HUES6 (cell line): ENCODE measurements at regions not wholly inside any gene's neighbourhood (a gene's known extent, or its start where the extent isn't known, plus 50 kb on each side); places are given as distances from the start of the nearest gene placed in this dataset.

Source experiments
- H3K27ac ChIP-seq: 2 replicates; pipeline ENCODE4 v1.7.0; 2013; ENCODE audit warnings: low read depth, mild to moderate bottlenecking, low read length, inconsistent platforms
- H3K27me3 ChIP-seq: 2 replicates; pipeline ENCODE4 v1.6.1; 2013; ENCODE audit warnings: low read length; ENCODE audit not compliant: control insufficient read depth, insufficient read depth
- H3K36me3 ChIP-seq: 2 replicates; pipeline ENCODE4 v1.6.1; 2013; ENCODE audit warnings: low read length; ENCODE audit not compliant: control insufficient read depth, insufficient read depth
- H3K4me1 ChIP-seq: 2 replicates; pipeline ENCODE4 v1.6.1; 2013; ENCODE audit warnings: low read length; ENCODE audit not compliant: control insufficient read depth, insufficient read depth
- H3K4me3 ChIP-seq: 2 replicates; pipeline ENCODE4 v1.5.1; 2013; ENCODE audit warnings: low read depth, low read length
- H3K9ac ChIP-seq: one replicate; pipeline ENCODE4 v1.6.1; 2013; ENCODE audit warnings: mild to moderate bottlenecking, low read length
- H3K9me3 ChIP-seq: 2 replicates; pipeline ENCODE4 v1.6.1; 2013; ENCODE audit warnings: low read depth, low read length; ENCODE audit not compliant: control insufficient read depth, insufficient read depth

DNA sequence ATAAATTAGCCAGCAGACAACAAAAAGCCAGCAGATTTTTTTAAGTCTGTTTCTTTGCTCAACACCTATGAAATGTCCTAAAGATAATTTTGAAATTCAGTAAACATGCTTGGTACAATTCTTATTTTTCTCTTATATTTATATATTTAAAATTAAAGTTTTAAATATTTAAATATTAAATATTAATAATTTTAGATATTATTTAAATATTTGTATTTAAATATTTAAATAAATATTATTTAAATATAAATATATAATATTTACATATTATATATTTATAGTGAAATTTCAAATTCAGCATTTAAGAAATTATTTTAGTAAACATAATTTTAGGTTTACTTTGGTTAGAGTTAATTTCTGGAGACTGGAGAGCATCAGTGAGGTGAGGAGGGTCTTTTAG lies 1554.2 kb downstream of the NCAM2 start:
- Histone ChIP-seq H3K27ac (no peak overlapping the region), H3K4me1 (no peaks in the 10 kb centered on the region), H3K4me3 (no peak overlapping the region), H3K27me3 (no peaks in the 10 kb centered on the region), H3K9ac (no peak overlapping the region), H3K36me3 (no peaks in the 10 kb centered on the region), H3K9me3 (no peaks in the 10 kb centered on the region)

DNA sequence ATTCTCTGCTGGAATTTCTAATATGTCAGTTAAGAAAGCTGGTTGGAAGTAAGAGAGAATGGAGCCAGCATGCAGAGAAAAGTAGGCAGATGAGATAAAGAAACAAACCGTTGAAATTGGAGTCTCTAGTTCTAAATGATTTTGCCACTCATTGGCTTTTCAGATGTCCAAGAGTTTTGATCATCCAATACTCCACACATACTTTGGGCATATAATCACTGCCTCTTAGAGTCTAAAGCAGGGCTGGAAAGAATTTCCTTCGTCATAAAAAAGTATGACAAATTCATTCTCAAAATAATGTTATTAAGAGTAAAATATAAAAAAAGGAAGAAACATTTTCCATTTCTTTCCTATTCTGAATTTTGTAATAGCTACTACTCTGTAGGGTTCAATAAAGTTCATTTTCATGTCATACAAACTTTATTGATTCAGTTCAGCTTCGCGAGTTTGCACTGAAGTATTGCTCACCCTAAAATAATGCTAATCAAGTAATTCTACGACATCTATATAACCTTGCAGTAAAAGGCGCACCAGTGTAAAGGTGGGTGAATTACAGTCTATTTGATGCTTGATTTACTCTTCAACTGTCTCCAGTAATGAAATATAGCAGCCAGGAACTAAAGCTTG lies 1556.6 kb downstream of the NCAM2 start:
- H3K27me3 ChIP-seq, result no peaks in the 10 kb centered on the region
- no peaks in the 10 kb centered on the region for H3K9me3 ChIP-seq
- no peak overlapping the region for H3K9ac ChIP-seq
- no peak overlapping the region for H3K4me3 ChIP-seq
- no peaks in the 10 kb centered on the region for H3K36me3 ChIP-seq
- H3K4me1 ChIP-seq, result no peaks in the 10 kb centered on the region
- H3K27ac ChIP-seq, result no peak overlapping the region

- H3K27ac ChIP-seq, result no peak overlapping the region
- H3K9me3 ChIP-seq, result peaks cover 2% of the 10 kb centered on the region; the same call in 1 of the 2 replicates
- no peak overlapping the region for H3K4me3 ChIP-seq
- no peaks in the 10 kb centered on the region for H3K27me3 ChIP-seq
- H3K36me3 ChIP-seq, result no peaks in the 10 kb centered on the region
- H3K4me1 ChIP-seq, result no peaks in the 10 kb centered on the region
- no peak overlapping the region for H3K9ac ChIP-seq
Measured at GRCh38 chr21:22556829-22557228, 1558.6 kb downstream of the NCAM2 start.

DNA sequence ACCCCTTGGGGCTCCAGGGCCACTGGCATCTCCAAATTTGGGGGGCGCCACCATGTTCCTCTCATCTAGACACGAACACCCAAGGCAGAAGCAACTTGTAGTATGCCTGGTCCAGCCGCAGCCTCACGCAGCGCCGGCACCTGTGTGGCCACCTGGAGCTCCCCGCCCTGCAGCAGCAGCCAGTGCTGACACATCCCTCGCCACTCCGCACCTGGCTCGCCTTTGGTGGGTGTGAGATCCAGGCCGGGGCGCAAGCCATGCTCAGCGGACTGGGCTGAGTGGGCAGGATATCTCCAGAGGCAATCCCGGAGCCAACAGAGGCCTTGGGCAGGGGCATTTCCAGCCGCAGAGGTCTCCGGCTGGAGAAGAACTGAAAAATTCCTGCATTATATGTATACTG lies 1563.7 kb downstream of the NCAM2 start:
- peaks cover 2% of the 10 kb centered on the region; the same call in 1 of the 2 replicates for H3K9me3 ChIP-seq
- no peak overlapping the region for H3K9ac ChIP-seq
- no peaks in the 10 kb centered on the region for H3K4me1 ChIP-seq
- H3K27me3 ChIP-seq, result no peaks in the 10 kb centered on the region
- H3K4me3 ChIP-seq, result no peak overlapping the region
- no peak overlapping the region for H3K27ac ChIP-seq
- no peaks in the 10 kb centered on the region for H3K36me3 ChIP-seq

- H3K9ac ChIP-seq, result no peak overlapping the region
- H3K4me3 ChIP-seq, result no peak overlapping the region
- H3K9me3 ChIP-seq, result no peaks in the 10 kb centered on the region
- no peaks in the 10 kb centered on the region for H3K27me3 ChIP-seq
- H3K4me1 ChIP-seq, result no peaks in the 10 kb centered on the region; the same call in 1 of the 2 replicates
- H3K36me3 ChIP-seq, result no peaks in the 10 kb centered on the region
- H3K27ac ChIP-seq, result no peak overlapping the region
Measured at GRCh38 chr21:22573834-22574233, 1575.6 kb downstream of the NCAM2 start.

DNA sequence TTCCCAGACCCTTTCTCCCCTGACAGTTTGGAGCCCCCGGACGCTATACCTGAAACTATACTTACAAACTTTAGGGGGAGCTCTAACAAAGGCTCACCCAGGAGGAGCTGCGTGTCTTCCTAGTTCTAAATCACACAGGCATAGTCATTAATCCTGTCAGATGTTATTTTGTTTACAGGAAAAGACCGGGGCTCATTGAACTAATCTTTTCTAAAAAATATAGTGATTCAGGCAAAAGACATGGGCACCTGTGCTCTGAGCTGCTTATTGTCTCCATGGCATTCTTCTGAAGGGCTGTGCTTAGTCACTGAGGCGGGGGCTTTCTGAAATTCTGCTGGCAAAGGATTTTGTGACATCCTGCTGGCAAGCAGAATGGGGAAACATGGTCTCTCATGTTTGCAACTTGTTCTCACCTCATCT lies 1577.0 kb downstream of the NCAM2 start:
- H3K4me3 ChIP-seq, result peak overlapping the region; percentile 56
- H3K9me3 ChIP-seq, result no peaks in the 10 kb centered on the region
- no peak overlapping the region for H3K9ac ChIP-seq
- H3K36me3 ChIP-seq, result no peaks in the 10 kb centered on the region
- H3K4me1 ChIP-seq, result no peaks in the 10 kb centered on the region; the same call in 1 of the 2 replicates
- peak overlapping the region; percentile 45; the same call in 1 of the 2 replicates for H3K27ac ChIP-seq
- H3K27me3 ChIP-seq, result no peaks in the 10 kb centered on the region

- Histone ChIP-seq H3K9ac (no peak overlapping the region), H3K27me3 (no peaks in the 10 kb centered on the region), H3K4me1 (no peaks in the 10 kb centered on the region; the same call in 1 of the 2 replicates), H3K4me3 (no peak overlapping the region), H3K27ac (no peak overlapping the region), H3K36me3 (no peaks in the 10 kb centered on the region), H3K9me3 (no peaks in the 10 kb centered on the region)
Measured at GRCh38 chr21:22579741-22580140, 1581.5 kb downstream of the NCAM2 start.

DNA sequence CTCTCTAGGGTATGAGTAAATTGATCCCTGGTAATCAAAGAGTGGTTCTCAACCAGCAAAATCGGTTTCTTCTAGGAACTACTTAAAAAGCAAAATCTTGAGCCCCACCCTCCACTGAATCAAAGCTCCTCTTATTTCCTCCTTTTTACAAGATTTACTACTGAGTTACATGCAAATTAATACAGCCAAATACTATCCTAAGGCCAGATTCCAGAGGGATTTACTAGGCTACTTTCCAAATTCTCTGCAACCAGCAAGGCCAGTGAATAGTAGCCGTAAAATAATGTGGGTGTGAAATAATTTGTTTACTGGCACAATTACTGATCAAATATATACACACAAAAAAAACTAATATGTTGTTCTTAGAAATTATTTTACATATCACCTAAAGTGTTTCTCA lies 1583.8 kb downstream of the NCAM2 start:
- no peaks in the 10 kb centered on the region for H3K36me3 ChIP-seq
- H3K27ac ChIP-seq, result no peak overlapping the region
- H3K4me1 ChIP-seq, result no peaks in the 10 kb centered on the region
- no peak overlapping the region for H3K9ac ChIP-seq
- H3K4me3 ChIP-seq, result no peak overlapping the region
- no peaks in the 10 kb centered on the region for H3K27me3 ChIP-seq
- H3K9me3 ChIP-seq, result no peaks in the 10 kb centered on the region

- Histone ChIP-seq H3K36me3 (no peaks in the 10 kb centered on the region), H3K27ac (no peak overlapping the region), H3K4me3 (no peak overlapping the region), H3K4me1 (no peaks in the 10 kb centered on the region), H3K9ac (no peak overlapping the region), H3K9me3 (no peaks in the 10 kb centered on the region), H3K27me3 (no peaks in the 10 kb centered on the region)
Measured at GRCh38 chr21:22584308-22584707, 1586.1 kb downstream of the NCAM2 start.

- H3K27ac ChIP-seq, result no peak overlapping the region
- no peak overlapping the region for H3K9ac ChIP-seq
- no peaks in the 10 kb centered on the region for H3K27me3 ChIP-seq
- H3K9me3 ChIP-seq, result no peaks in the 10 kb centered on the region
- H3K4me3 ChIP-seq, result no peak overlapping the region
- no peaks in the 10 kb centered on the region for H3K36me3 ChIP-seq
- H3K4me1 ChIP-seq, result no peaks in the 10 kb centered on the region
Measured at GRCh38 chr21:22585558-22585957, 1587.3 kb downstream of the NCAM2 start.

DNA sequence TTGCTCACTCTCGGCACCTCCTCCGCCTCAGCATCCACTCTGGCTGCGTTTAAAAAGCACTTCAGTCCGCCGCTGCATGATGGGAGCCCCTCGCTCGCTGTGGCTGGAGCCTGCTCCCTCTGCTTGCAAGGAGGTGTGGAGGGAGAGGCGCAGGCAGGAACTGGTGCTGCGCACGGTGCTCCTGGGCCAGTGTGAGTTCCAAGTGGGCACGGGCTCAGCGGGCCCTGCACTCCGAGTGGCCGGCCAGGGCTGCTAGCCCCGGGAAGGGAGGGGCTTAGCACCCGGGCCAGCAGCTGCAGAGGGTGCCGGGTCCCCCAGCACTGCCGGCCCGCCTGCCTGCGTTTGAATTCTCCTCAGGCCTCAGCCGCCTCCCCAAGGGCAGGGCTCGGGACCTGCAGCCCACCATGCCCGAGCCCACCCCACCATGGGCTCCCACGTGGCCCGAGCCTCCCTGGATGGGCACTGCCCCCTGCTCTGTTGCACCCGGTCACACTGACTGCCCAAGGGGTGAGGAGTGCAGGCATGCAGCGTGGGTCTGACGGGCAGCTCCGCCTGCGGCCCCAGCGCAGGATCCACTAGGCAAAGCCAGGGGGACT lies 1599.5 kb downstream of the NCAM2 start:
- no peaks in the 10 kb centered on the region for H3K36me3 ChIP-seq
- H3K27ac ChIP-seq, result no peak overlapping the region
- no peak overlapping the region for H3K4me3 ChIP-seq
- no peak overlapping the region for H3K9ac ChIP-seq
- H3K27me3 ChIP-seq, result no peaks in the 10 kb centered on the region
- H3K9me3 ChIP-seq, result peaks cover 5% of the 10 kb centered on the region; the same call in 1 of the 2 replicates
- H3K4me1 ChIP-seq, result no peaks in the 10 kb centered on the region
